ENCODE measurements at regions not wholly inside any gene's neighbourhood (a gene's known extent, or its start where the extent isn't known, plus 50 kb on each side); places are given as distances from the start of the nearest gene placed in this dataset.

GRCh38 chr10:78634835-78635234, 433.9 kb upstream of the ZMIZ1 start:
- Histone ChIP-seq H3K27me3 (replicated peaks; ENCODE audit: insufficient read depth, low read depth, low read length, poor library complexity) (no peaks in the 10 kb centered on the region), H3K27ac (ENCODE audit: low read depth, low read length, poor library complexity, severe bottlenecking) (no peak overlapping the region), H3K36me3 (ENCODE audit: insufficient read depth, low read length, poor library complexity, severe bottlenecking) (no peaks in the 10 kb centered on the region), H3K4me3 (ENCODE audit: low read depth, low read length, poor library complexity, severe bottlenecking) (no peak overlapping the region), H3K4me1 (ENCODE audit: insufficient read depth, low read length, poor library complexity, severe bottlenecking) (no peaks in the 10 kb centered on the region), H3K9me3 (ENCODE audit: low read depth, low read length, poor library complexity, severe bottlenecking) (no peaks in the 10 kb centered on the region)
- ChIA-PET CTCF (no interaction called here), POLR2A (ENCODE audit: low non-redundant PET) (no interaction called here)
- intact Hi-C loops (cut with micrococcal nuclease; ENCODE audit: unreplicated experiment): no loop called here
- no peak for DNase-seq (ENCODE audit: low spot score)
- TF ChIP-seq EZH2 (IDR thresholded peaks at IDR 0.05; ENCODE audit: borderline replicate concordance, low read depth, low read length, poor library complexity, severe bottlenecking): no peak
- no peak for TF ChIP-seq CTCF (conservative IDR thresholded peaks at IDR 0.05; ENCODE audit: low read depth, low read length)
- no TSS peak for BruUV-seq (replicated peaks)

GRCh38 chr10:78639629-78640028, 429.1 kb upstream of the ZMIZ1 start:
- no peaks in the 10 kb centered on the region for H3K4me1 ChIP-seq (ENCODE audit: insufficient read depth, low read length, poor library complexity, severe bottlenecking)
- POLR2A ChIA-PET (ENCODE audit: low non-redundant PET): no interaction called here
- CTCF ChIA-PET: no interaction called here
- DNase-seq (ENCODE audit: low spot score): no peak
- no peaks in the 10 kb centered on the region for H3K27me3 ChIP-seq (replicated peaks; ENCODE audit: insufficient read depth, low read depth, low read length, poor library complexity)
- no TSS peak for BruUV-seq (replicated peaks)
- intact Hi-C loops (cut with micrococcal nuclease; ENCODE audit: unreplicated experiment): no loop called here
- H3K27ac ChIP-seq (ENCODE audit: low read depth, low read length, poor library complexity, severe bottlenecking): no peak overlapping the region
- no peak overlapping the region for H3K4me3 ChIP-seq (ENCODE audit: low read depth, low read length, poor library complexity, severe bottlenecking)
- H3K36me3 ChIP-seq (ENCODE audit: insufficient read depth, low read length, poor library complexity, severe bottlenecking): no peaks in the 10 kb centered on the region
- no peak for TF ChIP-seq EZH2 (IDR thresholded peaks at IDR 0.05; ENCODE audit: borderline replicate concordance, low read depth, low read length, poor library complexity, severe bottlenecking)
- no peaks in the 10 kb centered on the region for H3K9me3 ChIP-seq (ENCODE audit: low read depth, low read length, poor library complexity, severe bottlenecking)

- Histone ChIP-seq H3K27ac (ENCODE audit: low read depth, low read length, poor library complexity, severe bottlenecking) (no peak overlapping the region), H3K4me1 (ENCODE audit: insufficient read depth, low read length, poor library complexity, severe bottlenecking) (no peaks in the 10 kb centered on the region), H3K36me3 (ENCODE audit: insufficient read depth, low read length, poor library complexity, severe bottlenecking) (no peaks in the 10 kb centered on the region), H3K9me3 (ENCODE audit: low read depth, low read length, poor library complexity, severe bottlenecking) (no peaks in the 10 kb centered on the region), H3K27me3 (replicated peaks; ENCODE audit: insufficient read depth, low read depth, low read length, poor library complexity) (no peaks in the 10 kb centered on the region), H3K4me3 (ENCODE audit: low read depth, low read length, poor library complexity, severe bottlenecking) (no peak overlapping the region)
- no peak for DNase-seq (ENCODE audit: low spot score)
- CTCF ChIA-PET: interaction anchor here (1.3 kb wide), 1 partner anchor 17 kb away, joined by 3 read pairs; no protein-coding TSS in a partner anchor
- intact Hi-C loops (cut with micrococcal nuclease; ENCODE audit: unreplicated experiment): no loop called here
- POLR2A ChIA-PET (ENCODE audit: low non-redundant PET): no interaction called here
- TF ChIP-seq CTCF (conservative IDR thresholded peaks at IDR 0.05; ENCODE audit: low read depth, low read length) (no peak), EZH2 (IDR thresholded peaks at IDR 0.05; ENCODE audit: borderline replicate concordance, low read depth, low read length, poor library complexity, severe bottlenecking) (no peak)
- no TSS peak for BruUV-seq (replicated peaks)
Measured at GRCh38 chr10:78640796-78641636, 427.8 kb upstream of the ZMIZ1 start.

GRCh38 chr10:78641693-78642092, 427.1 kb upstream of the ZMIZ1 start:
- H3K27ac ChIP-seq (ENCODE audit: low read depth, low read length, poor library complexity, severe bottlenecking): no peak overlapping the region
- DNase-seq (ENCODE audit: low spot score): no peak
- no peaks in the 10 kb centered on the region for H3K9me3 ChIP-seq (ENCODE audit: low read depth, low read length, poor library complexity, severe bottlenecking)
- H3K36me3 ChIP-seq (ENCODE audit: insufficient read depth, low read length, poor library complexity, severe bottlenecking): no peaks in the 10 kb centered on the region
- ChIA-PET CTCF (no interaction called here), POLR2A (ENCODE audit: low non-redundant PET) (no interaction called here)
- intact Hi-C loops (cut with micrococcal nuclease; ENCODE audit: unreplicated experiment): no loop called here
- TF ChIP-seq EZH2 (IDR thresholded peaks at IDR 0.05; ENCODE audit: borderline replicate concordance, low read depth, low read length, poor library complexity, severe bottlenecking) (no peak), CTCF (conservative IDR thresholded peaks at IDR 0.05; ENCODE audit: low read depth, low read length) (no peak)
- no peak overlapping the region for H3K4me3 ChIP-seq (ENCODE audit: low read depth, low read length, poor library complexity, severe bottlenecking)
- H3K4me1 ChIP-seq (ENCODE audit: insufficient read depth, low read length, poor library complexity, severe bottlenecking): no peaks in the 10 kb centered on the region
- no TSS peak for BruUV-seq (replicated peaks)
- no peaks in the 10 kb centered on the region for H3K27me3 ChIP-seq (replicated peaks; ENCODE audit: insufficient read depth, low read depth, low read length, poor library complexity)
